HG02973 (cell line): ENCODE measurements at regions not wholly inside any gene's neighbourhood (a gene's known extent, or its start where the extent isn't known, plus 50 kb on each side); places are given as distances from the start of the nearest gene placed in this dataset.
"Not testable (repeated sequence)": the region's sequence is repeated elsewhere in the genome, so short reads cannot be mapped to it uniquely, and the experiment has no call there.

ENCODE experiments used
- ATAC-seq: cut with Tn5 transposase; IDR thresholded peaks from one replicate; pipeline ENCODE4 v1.9.1; 2021; ENCODE audit warnings: moderate library complexity; ENCODE audit not compliant: unreplicated experiment

GRCh38 chr7:136431736-136432135 lies 436.7 kb upstream of the CHRM2 start:
- ATAC-seq: not testable (repeated sequence)

- ATAC-seq: no peak
Observed at GRCh38 chr7:136424058-136424457, 444.4 kb upstream of the CHRM2 start.

- ATAC-seq: not testable (repeated sequence)
Observed at GRCh38 chr7:136419740-136420139, 442.6 kb upstream of the MTPN start.

GRCh38 chr7:136412952-136413351 lies 435.8 kb upstream of the MTPN start:
- no peak for ATAC-seq

GRCh38 chr7:136405931-136406777 lies 429.0 kb upstream of the MTPN start:
- peak; percentile 96 for ATAC-seq

- no peak for ATAC-seq
Observed at GRCh38 chr7:136403591-136403990, 426.4 kb upstream of the MTPN start.

GRCh38 chr7:136400877-136401276 lies 423.7 kb upstream of the MTPN start:
- no peak for ATAC-seq

- ATAC-seq: no peak
Observed at GRCh38 chr7:136399385-136399784, 422.2 kb upstream of the MTPN start.

GRCh38 chr7:136392856-136393255 lies 415.7 kb upstream of the MTPN start:
- ATAC-seq: no peak

GRCh38 chr7:136391371-136391770 lies 414.2 kb upstream of the MTPN start:
- no peak for ATAC-seq

- ATAC-seq: no peak
Observed at GRCh38 chr7:136389933-136390332, 412.8 kb upstream of the MTPN start.

GRCh38 chr7:136386876-136387275 lies 409.7 kb upstream of the MTPN start:
- ATAC-seq: no peak

GRCh38 chr7:136371409-136371808 lies 394.2 kb upstream of the MTPN start:
- not testable (repeated sequence) for ATAC-seq

GRCh38 chr7:136370137-136370536 lies 393.0 kb upstream of the MTPN start:
- ATAC-seq: no peak

GRCh38 chr7:136369225-136369624 lies 392.1 kb upstream of the MTPN start:
- no peak for ATAC-seq

GRCh38 chr7:136359333-136359903 lies 382.3 kb upstream of the MTPN start:
- ATAC-seq: peak; percentile 97

- ATAC-seq: no peak
Observed at GRCh38 chr7:136353287-136353686, 376.1 kb upstream of the MTPN start.

- no peak for ATAC-seq
Observed at GRCh38 chr7:136348542-136349192, 371.5 kb upstream of the MTPN start.

- ATAC-seq: no peak
Observed at GRCh38 chr7:136348142-136348541, 371.0 kb upstream of the MTPN start.

GRCh38 chr7:136347488-136347887 lies 370.3 kb upstream of the MTPN start:
- no peak for ATAC-seq

GRCh38 chr7:136342251-136342650 lies 365.1 kb upstream of the MTPN start:
- no peak for ATAC-seq

- no peak for ATAC-seq
Observed at GRCh38 chr7:136339464-136339863, 362.3 kb upstream of the MTPN start.
